ENCODE measurements at regions not wholly inside any gene's neighbourhood (a gene's known extent, or its start where the extent isn't known, plus 50 kb on each side); places are given as distances from the start of the nearest gene placed in this dataset.

DNA sequence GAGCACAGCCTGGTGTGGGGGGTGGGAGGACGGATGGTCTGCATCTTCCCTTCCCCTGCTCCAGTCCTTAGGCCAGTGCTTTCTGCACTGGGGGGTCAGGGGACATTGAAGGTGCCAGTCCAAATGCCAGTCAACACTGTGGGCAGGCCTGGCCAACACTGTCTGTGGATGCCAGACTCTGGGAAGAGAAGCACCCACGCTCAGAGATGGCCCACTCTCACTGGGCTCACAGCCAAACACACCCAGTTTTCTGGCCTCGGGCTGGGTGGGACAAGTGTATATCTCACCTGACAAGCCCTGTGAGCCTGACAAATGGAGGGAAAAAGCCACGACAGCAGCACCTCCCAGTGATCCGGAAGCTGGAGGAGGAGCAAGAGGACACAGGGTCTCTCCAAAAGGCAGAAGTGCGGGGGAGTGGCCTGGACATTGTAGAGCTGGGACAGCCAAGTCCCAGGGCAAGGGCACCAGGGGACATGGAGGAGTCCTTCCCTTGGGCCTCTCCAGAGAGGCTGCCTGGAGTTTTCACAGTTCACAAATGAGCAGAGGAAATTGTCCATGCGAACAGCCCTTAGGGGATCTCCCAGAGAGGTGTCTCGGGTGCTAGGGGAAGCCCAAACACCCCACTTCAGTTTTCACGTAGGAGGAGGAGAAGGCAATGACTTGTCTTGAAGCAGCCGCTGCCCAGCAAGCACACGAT is 79.3 kb downstream of the SDC1 start (continued):
- TF ChIP-seq, protein P1, sequence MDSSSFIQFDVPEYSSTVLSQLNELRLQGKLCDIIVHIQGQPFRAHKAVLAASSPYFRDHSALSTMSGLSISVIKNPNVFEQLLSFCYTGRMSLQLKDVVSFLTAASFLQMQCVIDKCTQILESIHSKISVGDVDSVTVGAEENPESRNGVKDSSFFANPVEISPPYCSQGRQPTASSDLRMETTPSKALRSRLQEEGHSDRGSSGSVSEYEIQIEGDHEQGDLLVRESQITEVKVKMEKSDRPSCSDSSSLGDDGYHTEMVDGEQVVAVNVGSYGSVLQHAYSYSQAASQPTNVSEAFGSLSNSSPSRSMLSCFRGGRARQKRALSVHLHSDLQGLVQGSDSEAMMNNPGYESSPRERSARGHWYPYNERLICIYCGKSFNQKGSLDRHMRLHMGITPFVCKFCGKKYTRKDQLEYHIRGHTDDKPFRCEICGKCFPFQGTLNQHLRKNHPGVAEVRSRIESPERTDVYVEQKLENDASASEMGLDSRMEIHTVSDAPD (CRISPR knock-in tag; IDR thresholded peaks at IDR 0.05) = no peak
- TF ChIP-seq FOXJ3 (CRISPR knock-in tag; IDR thresholded peaks at IDR 0.05) = no peak
- TF ChIP-seq ETV5 (CRISPR knock-in tag; IDR thresholded peaks at IDR 0.05; ENCODE audit: low read depth) = no peak
- peak; percentile 30; the same call in 1 of the 2 replicates for TF ChIP-seq PHF8 (IDR thresholded peaks at IDR 0.05; ENCODE audit: borderline replicate concordance, low read length)
- TF ChIP-seq, protein P2, sequence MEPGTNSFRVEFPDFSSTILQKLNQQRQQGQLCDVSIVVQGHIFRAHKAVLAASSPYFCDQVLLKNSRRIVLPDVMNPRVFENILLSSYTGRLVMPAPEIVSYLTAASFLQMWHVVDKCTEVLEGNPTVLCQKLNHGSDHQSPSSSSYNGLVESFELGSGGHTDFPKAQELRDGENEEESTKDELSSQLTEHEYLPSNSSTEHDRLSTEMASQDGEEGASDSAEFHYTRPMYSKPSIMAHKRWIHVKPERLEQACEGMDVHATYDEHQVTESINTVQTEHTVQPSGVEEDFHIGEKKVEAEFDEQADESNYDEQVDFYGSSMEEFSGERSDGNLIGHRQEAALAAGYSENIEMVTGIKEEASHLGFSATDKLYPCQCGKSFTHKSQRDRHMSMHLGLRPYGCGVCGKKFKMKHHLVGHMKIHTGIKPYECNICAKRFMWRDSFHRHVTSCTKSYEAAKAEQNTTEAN (CRISPR knock-in tag; IDR thresholded peaks at IDR 0.05) = no peak
- no peak for TF ChIP-seq CTCFL (IDR thresholded peaks at IDR 0.05; ENCODE audit: borderline replicate concordance, insufficient read depth, low read depth, low read length, poor library complexity, severe bottlenecking)
- TF ChIP-seq POLR2G (IDR thresholded peaks at IDR 0.05; ENCODE audit: low read depth, low read length) = no peak
- no peak for TF ChIP-seq NUFIP1 (IDR thresholded peaks at IDR 0.05; ENCODE audit: partially characterized antibody)
- TF ChIP-seq CBFA2T3 (IDR thresholded peaks at IDR 0.05) = 0 out of 2 replicates have a peak, but pooled peaks have one; percentile 9
- TF ChIP-seq ZFP36 (IDR thresholded peaks at IDR 0.05; ENCODE audit: low read depth, low read length, partially characterized antibody) = no peak
- TF ChIP-seq ZBTB7A (IDR thresholded peaks at IDR 0.05; ENCODE audit: borderline replicate concordance, control insufficient read depth, low read depth, low read length) = peak; percentile 22; the same call in 1 of the 2 replicates
- TF ChIP-seq, protein P3, sequence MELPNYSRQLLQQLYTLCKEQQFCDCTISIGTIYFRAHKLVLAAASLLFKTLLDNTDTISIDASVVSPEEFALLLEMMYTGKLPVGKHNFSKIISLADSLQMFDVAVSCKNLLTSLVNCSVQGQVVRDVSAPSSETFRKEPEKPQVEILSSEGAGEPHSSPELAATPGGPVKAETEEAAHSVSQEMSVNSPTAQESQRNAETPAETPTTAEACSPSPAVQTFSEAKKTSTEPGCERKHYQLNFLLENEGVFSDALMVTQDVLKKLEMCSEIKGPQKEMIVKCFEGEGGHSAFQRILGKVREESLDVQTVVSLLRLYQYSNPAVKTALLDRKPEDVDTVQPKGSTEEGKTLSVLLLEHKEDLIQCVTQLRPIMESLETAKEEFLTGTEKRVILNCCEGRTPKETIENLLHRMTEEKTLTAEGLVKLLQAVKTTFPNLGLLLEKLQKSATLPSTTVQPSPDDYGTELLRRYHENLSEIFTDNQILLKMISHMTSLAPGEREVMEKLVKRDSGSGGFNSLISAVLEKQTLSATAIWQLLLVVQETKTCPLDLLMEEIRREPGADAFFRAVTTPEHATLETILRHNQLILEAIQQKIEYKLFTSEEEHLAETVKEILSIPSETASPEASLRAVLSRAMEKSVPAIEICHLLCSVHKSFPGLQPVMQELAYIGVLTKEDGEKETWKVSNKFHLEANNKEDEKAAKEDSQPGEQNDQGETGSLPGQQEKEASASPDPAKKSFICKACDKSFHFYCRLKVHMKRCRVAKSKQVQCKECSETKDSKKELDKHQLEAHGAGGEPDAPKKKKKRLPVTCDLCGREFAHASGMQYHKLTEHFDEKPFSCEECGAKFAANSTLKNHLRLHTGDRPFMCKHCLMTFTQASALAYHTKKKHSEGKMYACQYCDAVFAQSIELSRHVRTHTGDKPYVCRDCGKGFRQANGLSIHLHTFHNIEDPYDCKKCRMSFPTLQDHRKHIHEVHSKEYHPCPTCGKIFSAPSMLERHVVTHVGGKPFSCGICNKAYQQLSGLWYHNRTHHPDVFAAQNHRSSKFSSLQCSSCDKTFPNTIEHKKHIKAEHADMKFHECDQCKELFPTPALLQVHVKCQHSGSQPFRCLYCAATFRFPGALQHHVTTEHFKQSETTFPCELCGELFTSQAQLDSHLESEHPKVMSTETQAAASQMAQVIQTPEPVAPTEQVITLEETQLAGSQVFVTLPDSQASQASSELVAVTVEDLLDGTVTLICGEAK (IDR thresholded peaks at IDR 0.05) = no peak
- TF ChIP-seq, protein P3 (CRISPR knock-in tag; IDR thresholded peaks at IDR 0.05) = no peak

Data from K562 (cell line).